Stimulated activated CD8-positive, alpha-beta memory T cell treated with anti-CD3 and anti-CD28 coated beads, Interleukin-12 subunit alpha, Interleukin-12 subunit beta, amount 100 ng/mL, for 1 hour (primary cell): ENCODE measurements at regions not wholly inside any gene's neighbourhood (a gene's known extent, or its start where the extent isn't known, plus 50 kb on each side); places are given as distances from the start of the nearest gene placed in this dataset.
A peak's percentile ranks its signal among the peaks of the same experiment; 100 is the strongest.

ENCODE experiments used
- DNase-seq: peaks from one replicate; pipeline ENCODE4 v3.0.0-alpha.2; 2020; ENCODE audit warnings: low read depth

DNA sequence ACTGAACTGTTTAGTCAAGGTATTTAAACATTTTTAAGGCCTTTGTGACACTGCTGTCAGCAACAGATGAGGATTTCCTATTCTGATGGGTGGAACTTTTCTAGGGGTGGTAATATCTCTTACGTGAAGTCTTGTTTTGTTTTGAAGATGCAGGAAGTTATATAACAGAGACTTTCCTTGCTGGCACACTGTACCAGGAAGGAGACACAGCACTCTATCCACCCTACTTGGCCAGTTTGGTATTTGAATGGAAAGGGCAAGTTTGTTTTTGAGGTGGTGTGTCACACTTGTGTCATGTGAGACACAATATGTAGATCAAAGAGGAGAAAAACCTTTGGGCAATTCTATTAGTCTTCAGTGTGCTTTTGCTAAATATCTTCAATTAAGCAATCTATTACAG lies 51.6 kb upstream of the SRP54 start:
- DNase-seq: peak; percentile 2

DNA sequence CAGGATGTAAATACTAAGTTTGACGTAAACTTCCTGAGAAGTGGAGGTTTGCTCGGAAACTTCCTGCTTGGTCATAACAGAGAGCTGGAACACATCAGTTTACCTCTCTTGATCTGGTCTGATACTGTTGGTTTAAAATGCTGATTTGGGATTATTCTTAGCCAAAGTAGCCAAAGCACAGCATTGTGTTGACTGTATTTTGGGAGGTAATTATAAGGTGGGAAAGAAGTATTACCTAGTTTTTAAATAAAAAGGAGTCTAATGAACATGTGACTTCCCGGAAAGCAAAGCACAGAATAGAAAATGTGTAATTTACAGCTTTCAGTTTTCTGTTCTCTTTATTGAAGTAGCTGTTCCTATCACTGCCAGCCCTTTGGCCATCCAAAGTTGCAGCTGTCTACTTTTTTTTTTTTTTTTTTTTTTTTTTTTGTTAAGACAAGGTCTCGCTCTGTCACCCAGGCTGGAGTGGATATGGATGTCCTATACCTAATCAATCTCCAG lies 52.2 kb upstream of the SRP54 start:
- no peak for DNase-seq

DNA sequence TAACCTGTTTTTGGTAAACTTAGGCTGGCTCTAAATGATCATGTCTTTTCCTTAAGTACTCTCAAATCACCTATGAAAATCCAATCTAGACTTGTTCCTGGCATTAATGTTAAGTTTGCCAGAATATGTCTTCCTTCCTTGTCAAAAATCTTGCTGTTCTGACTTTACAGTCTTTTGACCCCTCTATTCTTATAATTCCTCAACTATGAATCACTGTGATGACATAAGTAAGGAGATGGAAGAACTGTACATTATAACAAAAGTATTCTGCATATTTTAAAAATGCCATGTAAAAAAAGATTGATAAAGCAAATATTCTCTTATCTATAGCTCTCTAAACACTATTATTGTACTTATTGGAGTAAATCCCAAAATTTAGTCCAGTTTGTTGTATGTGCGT lies 51.4 kb upstream of the BAZ1A start:
- no peak for DNase-seq
